ENCODE measurements at regions not wholly inside any gene's neighbourhood (a gene's known extent, or its start where the extent isn't known, plus 50 kb on each side); places are given as distances from the start of the nearest gene placed in this dataset.

DNA sequence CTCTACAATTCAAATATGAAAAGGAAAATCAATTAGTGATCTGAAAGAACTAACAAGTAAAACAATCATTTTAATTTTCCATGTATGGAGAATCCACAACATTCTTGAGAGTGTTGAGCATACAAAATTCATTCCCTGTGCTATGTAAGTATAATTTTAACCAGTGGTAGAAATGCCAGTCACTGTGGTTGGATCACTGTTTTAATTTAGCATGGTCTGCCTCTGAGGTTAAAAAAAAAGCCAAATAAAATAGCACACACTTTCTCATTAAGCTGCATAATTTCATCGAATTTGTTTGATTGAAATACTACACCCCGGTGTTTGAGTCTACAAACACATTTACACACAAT, 185.5 kb upstream of the STS start:
- Histone ChIP-seq H3K27me3 (ENCODE audit: insufficient read depth, poor library complexity, severe bottlenecking) (no peaks in the 10 kb centered on the region), H3K4me3 (replicated peaks; ENCODE audit: insufficient read depth, low read length) (no peak overlapping the region), H3K27ac (replicated peaks) (no peak overlapping the region)
- DNase-seq (ENCODE audit: low read depth in 1 of 2, low spot score in 1 of 2), result no peak
- TF ChIP-seq, protein P1, sequence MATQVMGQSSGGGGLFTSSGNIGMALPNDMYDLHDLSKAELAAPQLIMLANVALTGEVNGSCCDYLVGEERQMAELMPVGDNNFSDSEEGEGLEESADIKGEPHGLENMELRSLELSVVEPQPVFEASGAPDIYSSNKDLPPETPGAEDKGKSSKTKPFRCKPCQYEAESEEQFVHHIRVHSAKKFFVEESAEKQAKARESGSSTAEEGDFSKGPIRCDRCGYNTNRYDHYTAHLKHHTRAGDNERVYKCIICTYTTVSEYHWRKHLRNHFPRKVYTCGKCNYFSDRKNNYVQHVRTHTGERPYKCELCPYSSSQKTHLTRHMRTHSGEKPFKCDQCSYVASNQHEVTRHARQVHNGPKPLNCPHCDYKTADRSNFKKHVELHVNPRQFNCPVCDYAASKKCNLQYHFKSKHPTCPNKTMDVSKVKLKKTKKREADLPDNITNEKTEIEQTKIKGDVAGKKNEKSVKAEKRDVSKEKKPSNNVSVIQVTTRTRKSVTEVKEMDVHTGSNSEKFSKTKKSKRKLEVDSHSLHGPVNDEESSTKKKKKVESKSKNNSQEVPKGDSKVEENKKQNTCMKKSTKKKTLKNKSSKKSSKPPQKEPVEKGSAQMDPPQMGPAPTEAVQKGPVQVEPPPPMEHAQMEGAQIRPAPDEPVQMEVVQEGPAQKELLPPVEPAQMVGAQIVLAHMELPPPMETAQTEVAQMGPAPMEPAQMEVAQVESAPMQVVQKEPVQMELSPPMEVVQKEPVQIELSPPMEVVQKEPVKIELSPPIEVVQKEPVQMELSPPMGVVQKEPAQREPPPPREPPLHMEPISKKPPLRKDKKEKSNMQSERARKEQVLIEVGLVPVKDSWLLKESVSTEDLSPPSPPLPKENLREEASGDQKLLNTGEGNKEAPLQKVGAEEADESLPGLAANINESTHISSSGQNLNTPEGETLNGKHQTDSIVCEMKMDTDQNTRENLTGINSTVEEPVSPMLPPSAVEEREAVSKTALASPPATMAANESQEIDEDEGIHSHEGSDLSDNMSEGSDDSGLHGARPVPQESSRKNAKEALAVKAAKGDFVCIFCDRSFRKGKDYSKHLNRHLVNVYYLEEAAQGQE (IDR thresholded peaks at IDR 0.05; ENCODE audit: insufficient replicate concordance, low read depth), result no peak
- TF ChIP-seq GABPA (IDR thresholded peaks at IDR 0.05; ENCODE audit: low read depth) (no peak), SPI1 (IDR thresholded peaks at IDR 0.05; ENCODE audit: borderline replicate concordance, low read depth) (no peak), POLR2AphosphoS5 (IDR thresholded peaks at IDR 0.05; ENCODE audit: low read depth) (no peak)
- TF ChIP-seq, protein P2, sequence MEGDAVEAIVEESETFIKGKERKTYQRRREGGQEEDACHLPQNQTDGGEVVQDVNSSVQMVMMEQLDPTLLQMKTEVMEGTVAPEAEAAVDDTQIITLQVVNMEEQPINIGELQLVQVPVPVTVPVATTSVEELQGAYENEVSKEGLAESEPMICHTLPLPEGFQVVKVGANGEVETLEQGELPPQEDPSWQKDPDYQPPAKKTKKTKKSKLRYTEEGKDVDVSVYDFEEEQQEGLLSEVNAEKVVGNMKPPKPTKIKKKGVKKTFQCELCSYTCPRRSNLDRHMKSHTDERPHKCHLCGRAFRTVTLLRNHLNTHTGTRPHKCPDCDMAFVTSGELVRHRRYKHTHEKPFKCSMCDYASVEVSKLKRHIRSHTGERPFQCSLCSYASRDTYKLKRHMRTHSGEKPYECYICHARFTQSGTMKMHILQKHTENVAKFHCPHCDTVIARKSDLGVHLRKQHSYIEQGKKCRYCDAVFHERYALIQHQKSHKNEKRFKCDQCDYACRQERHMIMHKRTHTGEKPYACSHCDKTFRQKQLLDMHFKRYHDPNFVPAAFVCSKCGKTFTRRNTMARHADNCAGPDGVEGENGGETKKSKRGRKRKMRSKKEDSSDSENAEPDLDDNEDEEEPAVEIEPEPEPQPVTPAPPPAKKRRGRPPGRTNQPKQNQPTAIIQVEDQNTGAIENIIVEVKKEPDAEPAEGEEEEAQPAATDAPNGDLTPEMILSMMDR (IDR thresholded peaks at IDR 0.05; ENCODE audit: insufficient read depth, low read length), result no peak

DNA sequence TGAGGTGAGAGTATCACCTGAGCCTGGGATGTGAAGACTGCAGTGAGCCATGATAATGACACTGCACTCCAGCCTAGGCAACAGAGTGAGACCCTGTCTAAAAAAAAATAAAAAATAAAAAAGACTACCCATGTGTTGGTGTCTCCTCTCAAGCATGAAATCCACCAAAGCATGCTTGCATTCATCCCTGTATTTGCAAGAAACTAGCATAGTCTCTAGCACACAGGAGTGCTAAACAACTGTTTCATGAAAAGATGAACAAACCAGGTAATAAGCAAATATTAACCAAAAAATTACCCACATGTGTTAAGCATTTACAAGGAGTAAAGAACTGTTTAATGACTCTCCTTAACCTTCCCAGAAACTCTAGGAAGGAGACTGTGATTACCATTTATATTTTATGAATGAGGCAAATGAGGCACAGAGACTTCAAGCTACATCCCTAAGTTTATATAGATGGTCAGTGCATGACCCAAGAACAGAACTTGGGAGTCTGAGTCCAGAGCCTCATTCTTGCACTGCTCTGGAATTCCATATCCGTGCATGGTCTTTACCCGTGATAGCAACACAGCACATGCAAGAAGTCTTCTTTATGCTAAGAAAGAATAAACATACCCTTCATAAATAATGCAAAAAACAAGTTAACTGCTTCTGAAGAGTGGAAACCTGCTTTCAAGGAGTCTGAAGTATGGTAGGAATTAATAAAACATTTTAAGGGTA, 186.1 kb upstream of the STS start:
- Histone ChIP-seq H3K27ac (replicated peaks) (no peak overlapping the region), H3K4me3 (replicated peaks; ENCODE audit: insufficient read depth, low read length) (no peak overlapping the region), H3K27me3 (ENCODE audit: insufficient read depth, poor library complexity, severe bottlenecking) (no peaks in the 10 kb centered on the region)
- TF ChIP-seq, protein P2 (IDR thresholded peaks at IDR 0.05; ENCODE audit: insufficient read depth, low read length), result no peak
- TF ChIP-seq SPI1 (IDR thresholded peaks at IDR 0.05; ENCODE audit: borderline replicate concordance, low read depth), result no peak
- TF ChIP-seq GABPA (IDR thresholded peaks at IDR 0.05; ENCODE audit: low read depth), result no peak
- TF ChIP-seq POLR2AphosphoS5 (IDR thresholded peaks at IDR 0.05; ENCODE audit: low read depth), result no peak
- TF ChIP-seq, protein P1 (IDR thresholded peaks at IDR 0.05; ENCODE audit: insufficient replicate concordance, low read depth), result no peak
- no peak for DNase-seq (ENCODE audit: low read depth in 1 of 2, low spot score in 1 of 2)

DNA sequence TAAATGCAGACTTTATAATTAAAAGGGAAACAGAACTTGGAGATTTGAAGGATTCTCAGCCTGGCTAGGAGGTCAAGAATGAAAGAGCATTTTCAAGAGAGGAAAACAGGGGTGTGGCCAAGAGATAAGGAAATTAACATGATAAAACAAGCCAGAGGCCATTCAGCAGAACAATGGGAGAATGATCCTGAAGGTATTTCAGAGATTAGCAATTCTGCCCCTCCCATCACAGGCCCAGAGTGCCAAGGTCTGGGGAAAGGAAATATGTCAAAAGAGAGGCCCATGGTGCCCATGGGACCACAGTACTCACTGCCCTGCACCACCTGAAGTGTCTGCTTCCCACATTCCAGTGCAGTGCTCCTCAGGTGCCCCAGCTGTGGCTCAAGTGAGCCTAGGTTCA, 188.5 kb upstream of the STS start:
- Histone ChIP-seq H3K4me3 (replicated peaks; ENCODE audit: insufficient read depth, low read length) (no peak overlapping the region), H3K27ac (replicated peaks) (no peak overlapping the region), H3K27me3 (ENCODE audit: insufficient read depth, poor library complexity, severe bottlenecking) (no peaks in the 10 kb centered on the region)
- TF ChIP-seq GABPA (IDR thresholded peaks at IDR 0.05; ENCODE audit: low read depth) (no peak), SPI1 (IDR thresholded peaks at IDR 0.05; ENCODE audit: borderline replicate concordance, low read depth) (no peak)
- TF ChIP-seq, protein P1 (IDR thresholded peaks at IDR 0.05; ENCODE audit: insufficient replicate concordance, low read depth), result no peak
- TF ChIP-seq, protein P2 (IDR thresholded peaks at IDR 0.05; ENCODE audit: insufficient read depth, low read length), result no peak
- DNase-seq (ENCODE audit: low read depth in 1 of 2, low spot score in 1 of 2), result no peak
